ENCODE measurements at regions not wholly inside any gene's neighbourhood (a gene's known extent, or its start where the extent isn't known, plus 50 kb on each side); places are given as distances from the start of the nearest gene placed in this dataset.

DNA sequence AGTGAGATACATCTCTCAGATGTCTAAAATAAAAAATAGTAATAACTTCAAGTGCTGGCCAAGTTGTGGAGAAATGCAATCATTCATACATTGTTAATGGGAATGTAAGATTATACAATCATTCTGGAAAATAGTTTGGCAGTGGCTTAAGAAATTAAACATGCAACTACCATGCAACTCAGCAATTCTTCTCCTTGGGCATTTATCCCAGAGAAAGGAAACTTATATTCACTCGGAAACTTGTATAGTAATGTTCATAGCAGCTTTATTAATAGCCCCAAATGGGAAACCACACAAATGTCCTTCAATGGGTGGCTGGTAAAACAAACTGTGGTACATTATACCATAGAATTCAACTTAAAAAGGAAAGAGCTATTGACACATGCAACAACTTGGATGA is 274.0 kb upstream of the SPRED2 start:
- in situ Hi-C loops (cut with HindIII; ENCODE audit: low pct_unique_long_range_greater_than_20kb, low sequenced_read_pairs), result no loop called here
- DNase-seq (ENCODE audit: low read depth, low spot score), result no peak

DNA sequence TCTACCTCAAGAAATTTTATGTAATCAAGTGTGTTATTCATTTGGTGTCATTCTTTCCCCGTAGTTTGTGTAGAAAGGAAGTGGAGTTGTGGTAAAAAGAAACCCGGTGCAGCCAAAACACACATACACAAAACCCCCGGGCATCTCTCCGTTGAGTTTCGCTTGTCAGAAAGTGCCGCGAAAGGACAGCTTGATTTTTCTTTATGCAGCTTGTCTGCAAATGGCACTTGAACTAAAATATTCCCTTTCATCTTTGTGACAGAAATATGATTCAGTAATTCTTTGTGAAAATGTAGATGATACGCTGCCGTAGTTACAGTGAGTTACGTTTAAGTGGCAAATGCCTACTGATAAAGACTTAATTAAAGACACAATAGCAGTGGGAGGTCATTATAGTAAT is 268.8 kb upstream of the SPRED2 start:
- no peak for DNase-seq (ENCODE audit: low read depth, low spot score)
- in situ Hi-C loops (cut with HindIII; ENCODE audit: low pct_unique_long_range_greater_than_20kb, low sequenced_read_pairs), result no loop called here

DNA sequence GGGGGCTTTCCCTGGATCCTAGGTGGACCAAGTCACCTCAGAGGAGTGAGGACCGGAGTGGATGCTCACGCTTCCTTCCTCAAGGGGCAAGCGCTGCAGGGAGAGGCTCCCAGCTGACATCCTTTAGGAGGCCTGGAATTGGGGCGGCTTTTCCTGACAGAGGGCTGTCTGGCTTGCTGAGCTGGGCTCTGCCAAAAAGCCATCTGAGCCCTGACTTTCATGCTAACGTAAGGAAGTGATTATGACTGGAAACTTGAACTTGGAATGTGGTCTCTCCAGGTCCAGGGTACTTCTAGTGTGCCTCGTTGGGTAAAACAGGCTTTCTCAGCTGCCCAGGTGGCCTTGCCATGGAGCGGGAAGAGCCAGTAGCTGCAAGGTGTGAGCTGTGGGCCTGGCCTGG is 268.3 kb upstream of the SPRED2 start:
- in situ Hi-C loops (cut with HindIII; ENCODE audit: low pct_unique_long_range_greater_than_20kb, low sequenced_read_pairs), result no loop called here
- no peak for DNase-seq (ENCODE audit: low read depth, low spot score)

DNA sequence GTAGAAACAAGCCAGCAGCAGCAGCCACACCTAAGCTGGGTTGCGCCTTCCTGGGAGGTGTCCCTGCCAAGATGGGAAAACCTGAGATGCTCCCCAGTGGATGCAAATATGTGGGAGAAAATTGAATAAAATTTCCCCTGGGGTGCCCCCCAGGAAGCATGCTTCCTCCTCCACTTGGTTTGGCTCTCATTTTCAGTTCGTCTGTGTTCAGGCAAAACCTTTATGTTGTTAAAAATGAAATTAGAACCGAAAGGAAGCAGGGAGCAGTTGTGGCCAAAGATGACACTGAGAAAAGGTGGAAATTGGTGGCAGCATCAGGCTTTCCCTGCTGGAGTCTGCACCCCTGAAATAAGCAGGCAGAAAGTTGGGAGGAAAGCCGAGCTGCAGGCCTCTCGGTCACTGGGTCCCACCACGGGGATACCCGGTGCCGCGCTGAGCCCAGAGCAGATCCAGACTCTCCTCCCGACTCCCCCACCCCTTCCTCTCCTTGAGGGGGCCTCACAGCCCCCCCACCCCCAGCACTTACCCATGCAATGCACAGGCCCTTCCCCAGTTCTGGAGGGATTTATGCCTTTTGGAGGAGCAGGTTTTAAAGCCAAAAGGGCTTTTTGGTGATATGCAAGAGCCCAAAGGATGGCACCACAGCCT is 267.7 kb upstream of the SPRED2 start:
- in situ Hi-C loops (cut with HindIII; ENCODE audit: low pct_unique_long_range_greater_than_20kb, low sequenced_read_pairs), result no loop called here

DNA sequence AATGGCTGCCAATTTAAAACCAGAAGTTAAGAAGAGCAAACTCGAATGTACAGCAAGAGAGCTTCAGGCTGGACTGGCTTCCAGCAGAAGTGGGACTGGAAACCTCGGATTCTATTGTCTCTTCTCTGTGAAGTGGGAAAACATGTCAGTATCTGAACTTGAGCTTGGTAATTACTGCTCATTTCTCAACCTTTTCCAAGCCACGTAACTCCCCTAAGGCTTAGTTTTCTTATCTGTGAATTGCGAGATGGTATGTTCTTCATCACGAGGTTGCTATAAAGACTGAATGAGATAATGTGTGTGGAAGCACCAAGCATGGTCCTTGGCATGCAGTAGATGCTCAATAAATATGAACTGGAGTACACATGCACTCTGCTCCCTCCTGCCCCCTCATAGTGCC is 259.4 kb upstream of the SPRED2 start:
- no peak for DNase-seq (ENCODE audit: low read depth, low spot score)
- in situ Hi-C loops (cut with HindIII; ENCODE audit: low pct_unique_long_range_greater_than_20kb, low sequenced_read_pairs), result no loop called here

More for the DNA sequence above, 267.7 kb upstream of the SPRED2 start:
- DNase-seq (ENCODE audit: low read depth, low spot score), result no peak

DNA sequence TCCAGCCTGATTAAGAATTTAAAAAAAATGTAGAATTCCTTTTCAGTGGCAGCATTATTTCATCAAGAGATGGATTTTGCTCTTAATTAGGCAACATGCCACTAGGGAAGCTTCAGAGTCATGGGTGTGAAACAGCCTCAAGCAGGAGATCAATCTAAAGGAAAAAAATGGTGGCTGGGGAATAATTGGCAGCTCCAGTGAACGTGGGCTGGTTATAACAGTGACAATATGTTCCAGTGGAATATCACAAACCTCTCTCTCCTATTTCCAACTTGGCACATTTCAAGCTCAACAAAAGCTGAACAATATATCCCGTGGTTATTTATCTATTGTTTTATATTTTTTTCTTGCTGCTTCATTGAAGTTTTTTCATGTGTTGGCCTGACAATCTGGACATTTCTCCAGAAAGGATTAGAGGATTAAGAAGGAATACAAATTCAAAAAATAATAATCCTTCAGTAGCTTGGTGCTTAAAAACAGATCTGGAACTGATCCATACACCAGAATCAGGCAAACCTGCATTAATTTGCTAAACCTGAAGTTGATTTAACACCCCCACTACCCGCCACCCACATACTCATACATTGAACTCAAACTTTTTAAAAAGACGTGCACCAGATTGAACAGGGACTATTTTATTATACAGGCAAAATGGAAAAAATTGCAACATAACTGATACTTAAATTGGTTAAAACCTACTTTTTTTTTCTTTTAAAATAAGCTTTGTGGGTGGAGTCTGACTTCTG is 255.9 kb upstream of the SPRED2 start:
- in situ Hi-C loops (cut with HindIII; ENCODE audit: low pct_unique_long_range_greater_than_20kb, low sequenced_read_pairs), result no loop called here
- no peak for DNase-seq (ENCODE audit: low read depth, low spot score)

DNA sequence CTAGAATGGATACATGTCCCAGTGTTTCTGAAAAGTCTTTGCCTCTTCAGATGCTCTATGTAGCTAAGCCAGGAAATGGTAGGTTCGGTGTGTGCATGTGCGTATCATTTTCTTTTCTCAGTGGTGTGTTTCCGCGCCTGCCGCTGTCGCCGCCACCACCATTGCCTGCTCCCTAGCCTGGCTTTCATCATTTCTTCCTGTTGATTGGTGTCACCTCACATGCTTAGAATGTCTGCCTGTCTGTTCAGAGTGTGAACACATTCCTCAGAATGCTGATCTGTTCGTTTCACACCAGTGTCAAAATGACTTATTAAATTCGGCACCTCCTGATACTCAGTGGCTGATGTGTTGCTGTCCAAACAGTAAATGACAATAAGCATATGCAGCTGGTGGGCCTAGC is 255.2 kb upstream of the SPRED2 start:
- no peak for DNase-seq (ENCODE audit: low read depth, low spot score)
- in situ Hi-C loops (cut with HindIII; ENCODE audit: low pct_unique_long_range_greater_than_20kb, low sequenced_read_pairs), result no loop called here

DNA sequence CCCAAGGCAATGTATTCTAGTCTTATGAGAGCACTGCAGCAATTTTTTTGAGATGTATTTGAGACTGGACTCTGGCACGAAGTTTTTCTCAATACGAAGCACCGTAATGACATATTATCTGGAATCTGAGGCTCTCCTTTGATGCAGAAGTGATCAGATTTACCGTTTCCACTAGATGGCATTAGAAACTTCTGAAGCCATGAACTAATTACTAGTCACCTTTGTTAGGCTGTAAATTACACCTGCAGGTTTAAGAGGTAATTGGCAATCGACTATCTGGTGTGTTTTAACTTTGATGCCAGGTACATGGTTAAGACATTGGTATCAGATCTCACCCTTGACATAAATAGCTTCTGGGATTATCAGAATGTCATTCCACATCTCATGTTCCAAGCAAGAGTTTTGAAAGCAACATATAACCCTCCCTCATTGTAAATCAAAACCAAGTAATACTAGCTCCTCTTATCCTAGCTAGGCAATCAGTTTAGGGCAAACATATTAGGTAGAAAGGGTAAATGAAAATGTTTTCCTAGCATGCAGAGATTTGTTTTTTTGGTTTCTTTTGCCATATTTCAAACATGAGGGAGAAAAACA is 254.6 kb upstream of the SPRED2 start:
- DNase-seq (ENCODE audit: low read depth, low spot score), result peak; percentile 23
- in situ Hi-C loops (cut with HindIII; ENCODE audit: low pct_unique_long_range_greater_than_20kb, low sequenced_read_pairs), result no loop called here

DNA sequence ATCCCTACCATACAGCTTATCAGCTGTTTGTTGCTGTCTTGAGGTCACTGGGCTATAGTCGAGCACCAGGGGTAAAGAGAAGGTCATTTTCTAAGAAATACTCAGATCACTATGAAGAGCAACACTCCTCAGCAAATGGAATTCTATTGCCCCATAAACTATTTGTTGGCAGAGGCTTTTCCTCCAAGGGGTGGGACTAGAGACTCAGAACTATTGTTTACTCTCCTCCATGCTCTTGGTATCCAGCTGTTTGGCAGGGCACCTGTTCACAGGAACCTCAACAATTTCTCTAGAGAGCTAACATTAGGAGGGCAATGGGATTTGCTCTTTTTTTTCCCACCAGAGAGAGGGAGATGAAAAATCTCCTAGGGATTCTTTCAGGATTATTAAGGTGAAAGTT is 249.1 kb upstream of the SPRED2 start:
- no peak for DNase-seq (ENCODE audit: low read depth, low spot score)
- in situ Hi-C loops (cut with HindIII; ENCODE audit: low pct_unique_long_range_greater_than_20kb, low sequenced_read_pairs), result no loop called here

DNA sequence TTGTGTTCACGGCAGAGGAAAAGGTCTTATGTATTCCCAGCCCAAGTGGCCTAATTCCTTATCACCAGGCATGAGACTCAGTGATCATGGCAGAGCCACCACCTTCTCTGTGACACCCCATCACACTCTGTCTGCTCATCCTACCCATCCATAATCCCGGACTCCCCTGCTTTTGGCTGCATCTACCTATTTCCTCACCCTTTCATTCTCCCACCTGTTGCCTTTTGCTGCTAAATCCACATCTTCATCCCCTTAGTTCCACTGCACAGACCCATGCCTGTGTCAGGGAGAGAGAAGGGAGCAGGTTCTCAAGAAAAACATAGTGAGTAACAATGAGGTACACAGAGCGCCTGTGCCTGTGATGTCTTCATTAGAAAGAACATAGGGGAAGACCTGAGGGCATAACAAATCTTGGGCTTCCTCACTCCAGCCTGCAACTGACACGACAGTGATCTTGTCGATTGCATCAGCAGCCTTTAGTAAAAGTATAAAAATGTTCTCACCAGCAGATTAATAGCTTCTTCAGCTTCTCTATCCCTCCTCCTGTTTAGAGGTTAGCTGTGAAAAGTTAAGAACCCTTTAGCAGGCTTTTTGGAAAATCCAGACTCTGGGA is 246.5 kb upstream of the SPRED2 start:
- in situ Hi-C loops (cut with HindIII; ENCODE audit: low pct_unique_long_range_greater_than_20kb, low sequenced_read_pairs), result no loop called here

DNA sequence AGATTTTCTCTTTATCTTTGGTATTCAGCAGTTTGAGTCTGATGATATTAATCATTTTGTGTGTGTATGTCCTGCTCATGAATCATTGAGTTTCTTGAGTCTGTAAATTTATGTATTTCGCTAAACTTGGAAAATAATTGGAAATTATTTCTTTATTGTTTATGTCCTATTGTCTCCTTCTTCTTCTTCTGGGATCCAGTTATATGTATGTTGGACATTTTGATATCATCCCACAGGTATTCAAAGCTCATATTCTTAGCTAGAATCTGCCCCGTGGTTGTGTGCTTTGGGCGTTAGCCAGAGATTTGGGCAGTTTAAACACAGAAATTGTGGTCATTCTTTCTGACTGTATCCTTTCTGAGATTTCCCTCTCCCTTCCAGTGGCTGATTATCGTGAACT is 243.0 kb upstream of the SPRED2 start:
- DNase-seq (ENCODE audit: low read depth, low spot score), result no peak
- in situ Hi-C loops (cut with HindIII; ENCODE audit: low pct_unique_long_range_greater_than_20kb, low sequenced_read_pairs), result no loop called here

More for the DNA sequence above, 246.5 kb upstream of the SPRED2 start:
- DNase-seq (ENCODE audit: low read depth, low spot score), result peak; percentile 10

DNA sequence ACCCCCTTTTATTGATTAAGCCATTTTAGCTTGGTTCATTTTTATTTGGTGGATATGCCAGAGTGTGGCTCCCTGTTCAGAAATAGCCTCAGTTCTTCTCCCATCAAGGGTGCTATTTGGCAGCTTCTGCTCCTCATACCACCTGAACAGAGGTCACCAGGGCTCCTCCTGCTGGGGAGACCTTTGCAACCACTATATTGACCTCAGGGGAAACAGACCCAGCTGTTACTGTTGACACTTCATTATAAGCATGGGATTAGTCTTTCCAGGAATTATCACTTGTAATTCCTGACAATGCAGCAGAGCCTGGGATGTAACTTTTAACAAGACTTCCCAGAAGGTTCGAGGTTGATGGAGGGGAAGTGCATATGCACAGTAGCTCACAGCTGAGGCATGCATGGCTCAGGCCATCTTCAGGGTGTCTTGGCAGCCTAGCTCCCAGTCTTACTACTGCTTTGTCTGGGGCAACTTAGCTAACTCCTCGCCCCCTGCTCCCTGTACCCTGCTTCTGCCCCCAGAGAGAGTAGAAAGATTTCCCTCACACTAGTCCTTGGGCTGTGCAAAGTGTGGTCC is 239.4 kb upstream of the SPRED2 start:
- in situ Hi-C loops (cut with HindIII; ENCODE audit: low pct_unique_long_range_greater_than_20kb, low sequenced_read_pairs), result no loop called here
- no peak for DNase-seq (ENCODE audit: low read depth, low spot score)

DNA sequence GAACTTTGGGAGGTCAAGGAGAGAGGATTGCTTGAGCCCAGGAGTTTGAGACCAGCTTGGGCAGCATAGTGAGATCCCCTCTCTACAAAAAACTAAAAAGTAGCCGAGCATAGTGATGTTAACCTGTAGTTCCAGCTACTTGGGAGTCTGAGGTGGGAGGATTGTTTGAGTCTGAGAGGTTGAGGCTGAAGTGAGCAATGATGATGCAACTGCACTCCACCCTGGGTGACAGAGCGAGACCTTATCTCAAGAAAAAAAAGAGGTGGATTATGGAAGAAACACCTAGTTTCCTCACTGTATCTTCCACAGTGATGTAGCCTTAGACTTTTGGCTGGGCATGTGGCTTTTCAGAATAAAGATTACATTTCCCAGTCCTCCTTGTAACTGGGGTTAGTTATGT is 237.2 kb upstream of the SPRED2 start:
- DNase-seq (ENCODE audit: low read depth, low spot score), result no peak
- in situ Hi-C loops (cut with HindIII; ENCODE audit: low pct_unique_long_range_greater_than_20kb, low sequenced_read_pairs), result no loop called here

DNA sequence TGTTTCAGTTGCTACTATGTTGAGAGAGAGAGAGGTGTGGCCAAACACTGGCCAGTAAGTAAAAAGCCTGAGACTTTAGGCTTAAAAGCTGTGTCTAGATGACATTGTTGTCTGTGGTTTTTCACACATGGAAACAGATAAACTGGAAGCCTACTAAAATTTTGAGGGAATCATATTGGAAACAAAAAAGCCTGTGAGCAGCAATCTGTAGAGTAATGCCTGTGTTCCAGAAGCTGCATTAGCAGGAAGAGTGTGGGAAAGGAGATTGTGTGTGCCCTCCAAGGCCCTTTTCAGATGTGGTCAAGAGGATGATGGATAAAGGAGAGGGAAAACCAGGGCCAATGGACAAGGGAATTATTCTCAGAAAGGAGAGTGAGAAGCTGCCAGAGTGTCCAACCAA is 236.3 kb upstream of the SPRED2 start:
- in situ Hi-C loops (cut with HindIII; ENCODE audit: low pct_unique_long_range_greater_than_20kb, low sequenced_read_pairs), result no loop called here
- DNase-seq (ENCODE audit: low read depth, low spot score), result no peak

DNA sequence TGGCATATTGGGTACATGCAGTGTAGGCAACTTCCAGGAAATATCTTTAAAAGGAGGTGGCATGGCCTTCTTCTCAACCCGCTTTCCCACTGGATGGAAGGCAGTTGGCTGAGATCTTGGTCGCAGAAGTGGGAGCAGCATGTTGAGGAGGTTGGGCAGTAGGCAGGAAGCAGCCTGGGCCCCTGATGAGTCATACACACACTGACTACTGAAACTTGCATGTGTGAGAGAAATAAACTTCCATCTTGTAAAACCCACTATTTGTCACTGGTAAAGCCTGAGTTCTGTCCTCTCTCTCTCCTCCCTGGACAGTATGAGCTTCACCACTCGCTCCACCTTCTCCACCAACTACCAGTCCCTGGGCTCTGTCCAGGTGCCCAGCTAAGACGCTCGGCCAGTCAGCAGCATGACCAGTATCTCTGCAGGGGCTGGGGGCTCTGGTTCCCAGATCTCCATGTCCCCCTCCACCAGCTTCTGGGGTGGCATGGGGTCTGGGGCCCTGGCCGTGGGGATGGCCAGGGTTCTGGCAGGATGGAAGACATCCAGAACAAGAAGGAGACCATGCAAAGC is 233.8 kb upstream of the SPRED2 start:
- in situ Hi-C loops (cut with HindIII; ENCODE audit: low pct_unique_long_range_greater_than_20kb, low sequenced_read_pairs), result no loop called here
- DNase-seq (ENCODE audit: low read depth, low spot score), result no peak

DNA sequence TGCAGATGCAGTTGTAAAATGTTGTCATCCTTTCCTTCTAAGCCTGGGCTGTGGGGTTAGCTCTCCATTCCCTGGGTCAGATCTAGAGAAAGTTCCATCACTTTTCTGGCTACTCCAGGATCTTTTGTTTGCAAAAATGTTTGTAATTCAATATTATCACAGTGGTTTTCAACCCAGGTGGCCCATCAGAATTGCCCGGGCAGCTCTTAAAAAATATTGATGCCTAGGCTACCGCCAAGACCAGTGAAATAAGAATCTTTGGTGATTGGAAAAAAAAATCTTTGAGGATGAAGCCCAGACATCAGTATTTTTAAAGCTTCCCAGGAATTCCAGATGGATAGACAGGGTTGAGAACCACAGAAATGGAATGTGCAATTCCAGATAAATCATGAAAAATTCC is 232.5 kb upstream of the SPRED2 start:
- DNase-seq (ENCODE audit: low read depth, low spot score), result no peak
- in situ Hi-C loops (cut with HindIII; ENCODE audit: low pct_unique_long_range_greater_than_20kb, low sequenced_read_pairs), result no loop called here

DNA sequence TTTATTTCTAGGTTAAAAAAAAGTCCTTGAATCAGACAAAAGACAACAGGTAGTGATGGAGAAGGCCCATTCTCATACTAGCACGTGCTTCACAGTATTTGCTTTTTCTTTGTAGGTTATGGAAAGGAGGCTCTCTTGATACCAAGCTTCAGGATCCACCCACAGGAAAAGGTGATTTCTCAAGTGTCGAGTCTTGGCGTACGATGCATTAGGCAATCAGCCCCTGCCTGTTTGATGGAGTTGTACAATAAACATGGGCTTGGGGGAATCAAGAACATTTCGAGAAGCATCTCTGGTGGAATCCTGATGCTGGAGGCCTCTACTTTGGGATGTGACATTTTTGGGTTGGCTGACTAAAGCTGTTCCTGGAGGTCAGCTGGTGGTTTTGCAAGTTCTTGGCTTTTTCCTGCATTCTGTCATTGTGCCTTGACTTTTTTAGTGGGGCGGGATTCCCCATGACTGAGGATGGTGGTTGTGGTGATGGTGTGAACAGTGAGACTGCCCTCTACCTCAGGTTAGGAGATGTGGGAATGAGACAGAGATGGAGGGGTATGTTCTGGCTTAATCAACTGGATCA is 231.5 kb upstream of the SPRED2 start:
- in situ Hi-C loops (cut with HindIII; ENCODE audit: low pct_unique_long_range_greater_than_20kb, low sequenced_read_pairs), result no loop called here
- DNase-seq (ENCODE audit: low read depth, low spot score), result no peak
